ENCODE measurements at regions not wholly inside any gene's neighbourhood (a gene's known extent, or its start where the extent isn't known, plus 50 kb on each side); places are given as distances from the start of the nearest gene placed in this dataset.

GRCh38 chr4:148790691-148791090, 348.5 kb upstream of the NR3C2 start:
- H3K27ac Mint-ChIP-seq (ENCODE audit: unreplicated experiment), result no peak overlapping the region
- no peak for DNase-seq (ENCODE audit: low spot score)
- H3K27me3 Mint-ChIP-seq (ENCODE audit: unreplicated experiment), result no peaks in the 10 kb centered on the region
- H3K9me3 Mint-ChIP-seq (ENCODE audit: unreplicated experiment), result no peaks in the 10 kb centered on the region
- no peaks in the 10 kb centered on the region for H3K36me3 Mint-ChIP-seq (ENCODE audit: low read depth, unreplicated experiment)
- H3K4me3 Mint-ChIP-seq (ENCODE audit: unreplicated experiment), result no peak overlapping the region
- H3K4me1 Mint-ChIP-seq (ENCODE audit: unreplicated experiment), result peaks cover 3% of the 10 kb centered on the region
- TF ChIP-seq CTCF (IDR thresholded peaks at IDR 0.05; ENCODE audit: unreplicated experiment), result no peak

GRCh38 chr4:148790246-148790645, 348.0 kb upstream of the NR3C2 start:
- no peak for TF ChIP-seq CTCF (IDR thresholded peaks at IDR 0.05; ENCODE audit: unreplicated experiment)

DNA sequence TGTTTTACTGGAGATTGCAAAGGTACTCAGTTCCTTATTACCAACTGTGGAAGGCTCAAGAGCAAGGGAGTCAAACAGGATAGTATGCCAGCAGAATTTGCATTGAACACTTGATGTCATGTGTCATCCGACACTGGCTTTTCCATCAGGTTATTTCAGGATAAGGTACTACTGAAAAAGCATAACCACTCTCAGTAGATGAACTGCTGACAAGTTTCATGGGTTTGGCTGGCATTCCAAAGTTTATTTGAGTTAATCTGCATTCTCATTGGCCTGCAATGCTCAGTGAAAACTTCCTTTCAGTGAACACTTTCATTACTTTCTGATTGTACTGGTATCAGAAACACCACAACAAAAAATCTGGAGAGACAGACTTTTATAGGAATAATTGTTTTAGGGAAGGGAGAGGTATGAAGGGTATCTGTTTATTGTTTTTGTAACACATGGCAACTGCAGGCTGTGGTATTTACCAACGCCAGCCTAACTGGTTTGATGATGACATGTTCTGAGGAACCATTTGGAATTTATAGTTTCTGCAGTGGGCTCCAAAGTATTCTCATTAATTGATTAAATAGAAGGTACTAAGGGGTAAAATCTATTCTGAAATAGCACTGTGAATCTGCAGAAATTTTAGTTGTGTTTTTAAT, 345.7 kb upstream of the NR3C2 start:
- Mint-ChIP-seq H3K27ac (ENCODE audit: unreplicated experiment) (no peak overlapping the region), H3K4me3 (ENCODE audit: unreplicated experiment) (no peak overlapping the region), H3K36me3 (ENCODE audit: low read depth, unreplicated experiment) (no peaks in the 10 kb centered on the region), H3K9me3 (ENCODE audit: unreplicated experiment) (no peaks in the 10 kb centered on the region), H3K4me1 (ENCODE audit: unreplicated experiment) (no peaks in the 10 kb centered on the region), H3K27me3 (ENCODE audit: unreplicated experiment) (no peaks in the 10 kb centered on the region)
- TF ChIP-seq CTCF (IDR thresholded peaks at IDR 0.05; ENCODE audit: unreplicated experiment), result no peak
- DNase-seq (ENCODE audit: low spot score), result no peak

More at GRCh38 chr4:148790246-148790645, 348.0 kb upstream of the NR3C2 start:
- Mint-ChIP-seq H3K36me3 (ENCODE audit: low read depth, unreplicated experiment) (no peaks in the 10 kb centered on the region), H3K9me3 (ENCODE audit: unreplicated experiment) (no peaks in the 10 kb centered on the region), H3K4me1 (ENCODE audit: unreplicated experiment) (peaks cover 3% of the 10 kb centered on the region), H3K27ac (ENCODE audit: unreplicated experiment) (no peak overlapping the region), H3K27me3 (ENCODE audit: unreplicated experiment) (no peaks in the 10 kb centered on the region), H3K4me3 (ENCODE audit: unreplicated experiment) (no peak overlapping the region)
- DNase-seq (ENCODE audit: low spot score), result no peak

- no peak overlapping the region for H3K4me3 Mint-ChIP-seq (ENCODE audit: unreplicated experiment)
- H3K27me3 Mint-ChIP-seq (ENCODE audit: unreplicated experiment), result no peaks in the 10 kb centered on the region
- H3K9me3 Mint-ChIP-seq (ENCODE audit: unreplicated experiment), result no peaks in the 10 kb centered on the region
- no peaks in the 10 kb centered on the region for H3K36me3 Mint-ChIP-seq (ENCODE audit: low read depth, unreplicated experiment)
- H3K4me1 Mint-ChIP-seq (ENCODE audit: unreplicated experiment), result no peaks in the 10 kb centered on the region
- TF ChIP-seq CTCF (IDR thresholded peaks at IDR 0.05; ENCODE audit: unreplicated experiment), result no peak
- DNase-seq (ENCODE audit: low spot score), result no peak
- no peak overlapping the region for H3K27ac Mint-ChIP-seq (ENCODE audit: unreplicated experiment)
Observed at GRCh38 chr4:148787285-148787684, 345.1 kb upstream of the NR3C2 start.

DNA sequence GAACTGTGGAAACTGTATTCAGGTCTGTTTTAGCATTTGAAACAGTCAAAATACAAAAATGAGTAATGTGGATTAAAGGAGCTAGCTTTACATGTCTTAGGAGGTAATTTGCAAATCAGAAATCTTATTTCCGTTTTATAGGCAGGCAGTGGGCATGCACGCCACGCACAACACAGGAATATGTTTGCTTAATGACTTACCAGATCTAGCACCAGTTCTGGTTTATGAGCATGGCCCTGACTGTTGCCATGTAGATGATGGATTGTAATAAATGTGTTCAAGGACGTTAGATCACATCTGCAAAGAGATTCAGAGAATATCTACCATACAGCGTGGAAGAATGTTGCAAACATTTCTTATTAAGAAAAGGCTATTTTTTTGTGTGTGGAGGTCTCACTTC, 344.5 kb upstream of the NR3C2 start:
- Mint-ChIP-seq H3K27me3 (ENCODE audit: unreplicated experiment) (no peaks in the 10 kb centered on the region), H3K4me1 (ENCODE audit: unreplicated experiment) (no peaks in the 10 kb centered on the region), H3K27ac (ENCODE audit: unreplicated experiment) (no peak overlapping the region), H3K36me3 (ENCODE audit: low read depth, unreplicated experiment) (no peaks in the 10 kb centered on the region), H3K9me3 (ENCODE audit: unreplicated experiment) (no peaks in the 10 kb centered on the region), H3K4me3 (ENCODE audit: unreplicated experiment) (no peak overlapping the region)
- DNase-seq (ENCODE audit: low spot score), result no peak
- no peak for TF ChIP-seq CTCF (IDR thresholded peaks at IDR 0.05; ENCODE audit: unreplicated experiment)

Data from endothelial cell (in vitro differentiated cells).